HCT116 (cell line): ENCODE measurements at regions not wholly inside any gene's neighbourhood (a gene's known extent, or its start where the extent isn't known, plus 50 kb on each side); places are given as distances from the start of the nearest gene placed in this dataset.

Experiments used
- ATAC-seq: fragments of 200-7000 bp; cut with Tn5 transposase; 2 replicates; pipeline ENCODE4 v1.9.1; 2020; ENCODE audit warnings: mild to moderate bottlenecking, moderate library complexity
- BruUV-seq: library from RNA; stranded (reverse); fragments of 400-500 nt; replicated peaks from 2 replicates; lab custom pipeline; 2021; lab: Mats Ljungman, UMichigan
- CTCF ChIA-PET: fragments of 300-600 bp; sonication (Branson Sonifier 250); formaldehyde crosslinking; loops from one replicate; lab custom pipeline; 2021; ENCODE audit warnings: antibody characterized with exemption; lab: Charles Lee
- POLR2A ChIA-PET: fragments of 300-600, 350-600 bp; sonication (Branson Sonifier 250); formaldehyde crosslinking; loops from one replicate; lab custom pipeline; 2021; ENCODE audit warnings: antibody characterized with exemption; lab: Charles Lee
- RAD21 ChIA-PET, 2 experiments: fragments of 300-600 bp; sonication (Branson Sonifier 250); formaldehyde crosslinking; loops; one replicate each; lab custom pipeline; 2023; ENCODE audit warnings: low total read pairs in 2 of 2; ENCODE audit not compliant: uncharacterized antibody in 2 of 2, unreplicated experiment in 2 of 2, low non-redundant PET in 1 of 2; lab: Charles Lee
- DNase-seq: peaks from one replicate; pipeline ENCODE4 v3.0.0-alpha.2; 2010; ENCODE audit warnings: low read depth, low spot score
- H2AFZ ChIP-seq: fragments of 200-600 bp; shearing (Covaris generic), sonication (generic); 2 replicates; pipeline ENCODE4 v1.6.1; 2017; ENCODE audit warnings: low read depth, mixed run types, mixed read lengths, antibody characterized with exemption, low read length; ENCODE audit not compliant: poor library complexity, severe bottlenecking
- H3K27ac ChIP-seq: 2 replicates; pipeline ENCODE4 v1.5.1; 2012; ENCODE audit warnings: low read depth, low read length
- H3K27me3 ChIP-seq: fragments of 200-600 bp; sonication (generic); 2 replicates; pipeline ENCODE4 v1.6.1; 2016; ENCODE audit warnings: mixed run types, low read length, mixed read lengths; ENCODE audit not compliant: insufficient read depth
- H3K36me3 ChIP-seq, 2 experiments: fragments of 200-500 bp in 1 of 2; fragments of 200-600 bp in 1 of 2; sonication (Bioruptor generic) in 1 of 2; sonication (generic) in 1 of 2; 2 replicates each; pipeline versions ENCODE4 v1.5.1 to v1.6.1; 2014 to 2016; ENCODE audit warnings: low read length in 2 of 2, inconsistent platforms in 1 of 2, mixed read lengths in 1 of 2, mixed run types in 1 of 2; ENCODE audit not compliant: insufficient read depth in 2 of 2, control insufficient read depth in 1 of 2
- H3K4me1 ChIP-seq, 2 experiments: fragments of 200-600 bp in 1 of 2; sonication (generic) in 1 of 2; 2 replicates each; pipeline versions ENCODE4 v1.5.1 to v1.6.1; 2012 to 2017; ENCODE audit warnings: low read length in 2 of 2, inconsistent platforms in 1 of 2, mild to moderate bottlenecking in 1 of 2, mixed read lengths in 1 of 2, mixed run types in 1 of 2, moderate library complexity in 1 of 2; ENCODE audit not compliant: insufficient read depth in 2 of 2, control insufficient read depth in 1 of 2
- H3K4me2 ChIP-seq: fragments of 200-600 bp; sonication (generic); 2 replicates; pipeline ENCODE4 v1.6.1; 2017; ENCODE audit warnings: mixed run types, low read length, mixed read lengths
- H3K4me3 ChIP-seq, 2 experiments: fragments of 200-600 bp in 1 of 2; sonication (generic) in 1 of 2; replicated peaks in 1 of 2; 2 replicates each; pipeline ENCODE4 v1.5.1; 2011 to 2016; ENCODE audit warnings: low read length in 2 of 2, control low read depth in 1 of 2, low read depth in 1 of 2, mild to moderate bottlenecking in 1 of 2, mixed read lengths in 1 of 2, mixed run types in 1 of 2
- H3K79me2 ChIP-seq: fragments of 200-600 bp; sonication (generic); 2 replicates; pipeline ENCODE4 v1.6.1; 2017; ENCODE audit warnings: mild to moderate bottlenecking, mixed run types, low read length, moderate library complexity, mixed read lengths; ENCODE audit not compliant: insufficient read depth
- H3K9ac ChIP-seq: fragments of 200-600 bp; sonication (generic); 2 replicates; pipeline ENCODE4 v1.6.1; 2016; ENCODE audit warnings: low read length, mixed read lengths
- H3K9me2 ChIP-seq: fragments of 200-600 bp; sonication (generic), shearing (Covaris generic); 2 replicates; pipeline ENCODE4 v1.6.1; 2017; ENCODE audit warnings: mixed run types, mild to moderate bottlenecking, moderate library complexity; ENCODE audit not compliant: insufficient read depth
- H3K9me3 ChIP-seq, 2 experiments: fragments of 200-500 bp in 1 of 2; fragments of 200-600 bp in 1 of 2; sonication (Bioruptor generic) in 1 of 2; sonication (generic) in 1 of 2; 2 replicates each; pipeline ENCODE4 v1.6.1; 2014 to 2017; ENCODE audit warnings: low read length in 2 of 2, mixed read lengths in 2 of 2, inconsistent platforms in 1 of 2, low read depth in 1 of 2, mild to moderate bottlenecking in 1 of 2, mixed run types in 1 of 2, moderate library complexity in 1 of 2; ENCODE audit not compliant: control insufficient read depth in 1 of 2, insufficient read depth in 1 of 2
- H4K20me1 ChIP-seq: fragments of 200-600 bp; sonication (generic), shearing (Covaris generic); 2 replicates; pipeline ENCODE4 v1.6.1; 2017; ENCODE audit warnings: mixed run types, mild to moderate bottlenecking, moderate library complexity; ENCODE audit not compliant: insufficient read depth
- CBX3 ChIP-seq: IDR thresholded peaks from 2 replicates; pipeline ENCODE4 v1.6.1; 2012; ENCODE audit warnings: low read depth
- CEBPB ChIP-seq: IDR thresholded peaks from 2 replicates; pipeline ENCODE4 v1.6.1; 2012; ENCODE audit warnings: low read depth
- ELF1 ChIP-seq: IDR thresholded peaks from 2 replicates; pipeline ENCODE4 v1.6.1; 2012; ENCODE audit warnings: low read depth, borderline replicate concordance
- EZH2 ChIP-seq: fragments of 200-600 bp; sonication (generic); IDR thresholded peaks from 2 replicates; pipeline ENCODE4 v1.6.1; 2017; ENCODE audit warnings: antibody characterized with exemption, mixed run types
- EZH2phosphoT487 ChIP-seq: fragments of 200-600 bp; IDR thresholded peaks from 2 replicates; pipeline ENCODE4 v1.6.1; 2018; ENCODE audit warnings: antibody characterized with exemption, borderline replicate concordance
- FOSL1 ChIP-seq: IDR thresholded peaks from 2 replicates; pipeline ENCODE4 v1.6.1; 2012; ENCODE audit warnings: low read depth
- JUND ChIP-seq: IDR thresholded peaks from 2 replicates; pipeline ENCODE4 v1.6.1; 2012
- POLR2A ChIP-seq: IDR thresholded peaks from 2 replicates; pipeline ENCODE4 v1.7.0; 2011; ENCODE audit warnings: borderline replicate concordance; ENCODE audit not compliant: insufficient read depth, insufficient read length; ENCODE audit errors: extremely low read depth
- POLR2AphosphoS5 ChIP-seq: IDR thresholded peaks from 2 replicates; pipeline ENCODE4 v1.6.1; 2011; ENCODE audit warnings: mild to moderate bottlenecking, low read depth, low read length, moderate library complexity
- REST ChIP-seq: IDR thresholded peaks from 2 replicates; pipeline ENCODE4 v1.6.1; 2012; ENCODE audit warnings: low read depth
- SIN3A ChIP-seq: IDR thresholded peaks from 2 replicates; pipeline ENCODE4 v1.6.1; 2012; ENCODE audit warnings: low read depth
- SP1 ChIP-seq: IDR thresholded peaks from 2 replicates; pipeline ENCODE4 v1.6.1; 2012; ENCODE audit warnings: low read depth
- SRF ChIP-seq: IDR thresholded peaks from 2 replicates; pipeline ENCODE4 v1.6.1; 2012; ENCODE audit warnings: low read depth
- YY1 ChIP-seq: IDR thresholded peaks from 2 replicates; pipeline ENCODE4 v1.6.1; 2011; ENCODE audit warnings: low read length, low read depth, moderate library complexity, mild to moderate bottlenecking; ENCODE audit not compliant: insufficient replicate concordance; ENCODE audit errors: extremely low read depth
- ZFX ChIP-seq: fragments of 450-650 bp; IDR thresholded peaks from 2 replicates; pipeline ENCODE4 v1.6.1; 2017
- ZNF274 ChIP-seq: fragments of 200-500 bp; sonication (Bioruptor generic); IDR thresholded peaks from 2 replicates; pipeline ENCODE4 v1.6.1; 2014; ENCODE audit warnings: mild to moderate bottlenecking, low read depth, low read length, inconsistent platforms
- intact Hi-C: fragments of 100-400 bp; cut with micrococcal nuclease; formaldehyde crosslinking; loops from 2 replicates; pipeline ENCODE4 v1.10.0; 2022
- TF ChIP-seq, protein P1 (sequence below): IDR thresholded peaks from 2 replicates; pipeline ENCODE4 v1.6.1; 2012
- TF ChIP-seq, protein P2 (sequence below): IDR thresholded peaks from 2 replicates; pipeline ENCODE4 v1.6.1; 2012

- TF ChIP-seq SP1: no peak
- no peak for TF ChIP-seq EZH2phosphoT487
- TF ChIP-seq POLR2A: no peak
- no peak for TF ChIP-seq JUND
- TF ChIP-seq, protein P1, sequence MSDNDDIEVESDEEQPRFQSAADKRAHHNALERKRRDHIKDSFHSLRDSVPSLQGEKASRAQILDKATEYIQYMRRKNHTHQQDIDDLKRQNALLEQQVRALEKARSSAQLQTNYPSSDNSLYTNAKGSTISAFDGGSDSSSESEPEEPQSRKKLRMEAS: no peak
- TF ChIP-seq SRF: no peak
- no peak for TF ChIP-seq EZH2
- TF ChIP-seq CEBPB: no peak
- no peak for TF ChIP-seq ZNF274
Observed at GRCh38 chr7:52648872-52649271, 386.6 kb upstream of the POM121L12 start (continued).

- Histone ChIP-seq H3K27ac (no peak overlapping the region), H4K20me1 (no peaks in the 10 kb centered on the region), H3K36me3 (no peaks in the 10 kb centered on the region), H3K79me2 (no peaks in the 10 kb centered on the region), H3K4me2 (no peak overlapping the region), H3K9ac (no peak overlapping the region), H3K4me3 (no peak overlapping the region), H3K4me1 (no peaks in the 10 kb centered on the region), H2AFZ (no peak overlapping the region), H3K27me3 (no peaks in the 10 kb centered on the region), H3K9me2 (no peaks in the 10 kb centered on the region), H3K9me3 (peaks cover 10 to 33% of the 10 kb centered on the region in 2 experiments; a peak in 2 of 4 replicates)
- BruUV-seq: no TSS peak
- ChIA-PET RAD21 (no interaction called here), CTCF (no interaction called here), POLR2A (no interaction called here)
- intact Hi-C loops: no loop called here
- ATAC-seq: no peak
- no peak for TF ChIP-seq ZNF274
- no peak for TF ChIP-seq JUND
- no peak for TF ChIP-seq SIN3A
- TF ChIP-seq FOSL1: no peak
- TF ChIP-seq POLR2AphosphoS5: no peak
- TF ChIP-seq CBX3: no peak
- no peak for TF ChIP-seq YY1
- no peak for TF ChIP-seq CEBPB
- no peak for TF ChIP-seq ELF1
- TF ChIP-seq ZFX: no peak
- TF ChIP-seq EZH2phosphoT487: no peak
- TF ChIP-seq REST: no peak
- TF ChIP-seq, protein P1: no peak
- TF ChIP-seq, protein P2, sequence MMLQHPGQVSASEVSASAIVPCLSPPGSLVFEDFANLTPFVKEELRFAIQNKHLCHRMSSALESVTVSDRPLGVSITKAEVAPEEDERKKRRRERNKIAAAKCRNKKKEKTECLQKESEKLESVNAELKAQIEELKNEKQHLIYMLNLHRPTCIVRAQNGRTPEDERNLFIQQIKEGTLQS: no peak
- no peak for TF ChIP-seq EZH2
- no peak for TF ChIP-seq SP1
- TF ChIP-seq POLR2A: no peak
- no peak for DNase-seq
Observed at GRCh38 chr7:52647046-52647445, 388.4 kb upstream of the POM121L12 start.
